Upper lobe of left lung (tissue), 4 donors: ENCODE measurements at regions not wholly inside any gene's neighbourhood (a gene's known extent, or its start where the extent isn't known, plus 50 kb on each side); places are given as distances from the start of the nearest gene placed in this dataset.

Experiments used
- CTCF ChIP-seq, 6 experiments: fragments of 450-650 bp in 4 of 6; fragments of 200-600 bp in 2 of 6; sonication (generic) in 2 of 6; IDR thresholded peaks; one replicate each; pipeline ENCODE4 v1.5.1; 2016 to 2019; ENCODE audit warnings: antibody characterized with exemption in 6 of 6
- EP300 ChIP-seq, 4 donors: sonication (generic); formaldehyde crosslinking; IDR thresholded peaks; one replicate each; pipeline ENCODE4 v1.5.1; 2017; ENCODE audit warnings: antibody characterized with exemption in 4 of 4, control low read depth in 2 of 4
- POLR2A ChIP-seq, 4 donors: fragments of 450-650 bp; IDR thresholded peaks; one replicate each; pipeline ENCODE4 v1.5.1; 2016 to 2017; ENCODE audit warnings: antibody characterized with exemption in 4 of 4, mild to moderate bottlenecking in 2 of 4
- POLR2AphosphoS5 ChIP-seq, 2 donors: sonication (generic); formaldehyde crosslinking; IDR thresholded peaks; one replicate each; pipeline ENCODE4 v1.5.1; 2017; ENCODE audit warnings: antibody characterized with exemption in 2 of 2

DNA sequence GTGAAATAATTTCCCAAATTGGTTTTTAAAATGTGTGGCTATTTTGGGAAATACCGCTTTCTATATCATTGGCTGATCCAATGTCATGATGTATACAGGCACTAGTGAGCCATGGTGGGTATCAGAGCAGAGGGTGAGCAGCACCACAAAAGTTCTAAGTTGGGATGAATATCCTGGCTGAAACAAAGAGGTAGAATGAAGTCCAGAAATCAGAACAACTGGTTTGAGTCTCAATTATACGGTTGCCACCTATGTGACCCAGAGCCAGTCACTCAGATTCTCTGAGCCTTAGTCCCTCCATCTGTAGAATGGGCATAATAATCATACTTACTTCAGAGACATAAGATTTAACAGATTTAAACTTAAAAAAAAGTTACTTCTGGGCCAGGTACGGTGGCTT is 172.3 kb downstream of the ZFP64 start:
- TF ChIP-seq CTCF (IDR thresholded peaks at IDR 0.05) (no peak), POLR2A (IDR thresholded peaks at IDR 0.05) (no peak), EP300 (IDR thresholded peaks at IDR 0.05) (no peak), POLR2AphosphoS5 (IDR thresholded peaks at IDR 0.05) (no peak)
